ENCODE measurements at regions not wholly inside any gene's neighbourhood (a gene's known extent, or its start where the extent isn't known, plus 50 kb on each side); places are given as distances from the start of the nearest gene placed in this dataset.
A peak's percentile ranks its signal among the peaks of the same experiment; 100 is the strongest.

DNA sequence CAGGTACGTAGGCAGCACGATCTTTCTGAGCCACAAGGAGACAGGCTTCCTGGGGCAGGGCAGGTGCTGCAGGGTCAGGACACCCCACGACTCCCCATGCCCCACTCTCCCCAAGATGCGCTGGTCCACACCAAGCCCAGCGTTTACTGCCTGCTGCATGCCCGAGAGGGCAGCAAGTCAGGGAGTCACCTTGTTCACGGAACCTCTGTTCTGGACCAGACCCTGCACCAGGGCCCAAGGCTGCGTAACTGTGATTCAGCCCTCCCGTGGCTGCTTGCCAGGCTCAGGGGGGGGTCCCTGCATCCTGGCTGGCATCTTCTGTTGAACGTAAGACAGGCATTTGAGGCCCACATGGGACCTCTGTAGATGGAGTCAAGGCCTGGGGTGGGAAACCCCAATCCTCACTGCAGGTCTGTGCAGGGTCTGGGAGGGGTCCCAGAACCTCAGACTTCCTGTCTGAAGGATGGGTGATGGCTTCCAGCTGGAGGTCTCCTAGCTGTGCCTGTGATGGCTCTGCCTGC is 228.6 kb upstream of the RTL1 start:
- in situ Hi-C loops (cut with HindIII; ENCODE audit: low pct_unique_long_range_greater_than_20kb, low sequenced_read_pairs), result no loop called here
- DNase-seq (ENCODE audit: low read depth in 1 of 2, low spot score in 1 of 2), result no peak
- no peak for TF ChIP-seq JUND (IDR thresholded peaks at IDR 0.05; ENCODE audit: low read depth)

GRCh38 chr14:101132588-101132987 is 229.1 kb upstream of the RTL1 start:
- DNase-seq (ENCODE audit: low read depth in 1 of 2, low spot score in 1 of 2), result no peak
- in situ Hi-C loops (cut with HindIII; ENCODE audit: low pct_unique_long_range_greater_than_20kb, low sequenced_read_pairs), result no loop called here
- no peak for TF ChIP-seq JUND (IDR thresholded peaks at IDR 0.05; ENCODE audit: low read depth)

- no peak for DNase-seq (ENCODE audit: low read depth in 1 of 2, low spot score in 1 of 2)
- in situ Hi-C loops (cut with HindIII; ENCODE audit: low pct_unique_long_range_greater_than_20kb, low sequenced_read_pairs), result no loop called here
- TF ChIP-seq JUND (IDR thresholded peaks at IDR 0.05; ENCODE audit: low read depth), result no peak
Measured at GRCh38 chr14:101133068-101133467, 229.5 kb upstream of the RTL1 start.

GRCh38 chr14:101134161-101134631 is 230.7 kb upstream of the RTL1 start:
- DNase-seq (ENCODE audit: low read depth in 1 of 2, low spot score in 1 of 2), result no peak
- in situ Hi-C loops (cut with HindIII; ENCODE audit: low pct_unique_long_range_greater_than_20kb, low sequenced_read_pairs), result no loop called here
- no peak for TF ChIP-seq JUND (IDR thresholded peaks at IDR 0.05; ENCODE audit: low read depth)

DNA sequence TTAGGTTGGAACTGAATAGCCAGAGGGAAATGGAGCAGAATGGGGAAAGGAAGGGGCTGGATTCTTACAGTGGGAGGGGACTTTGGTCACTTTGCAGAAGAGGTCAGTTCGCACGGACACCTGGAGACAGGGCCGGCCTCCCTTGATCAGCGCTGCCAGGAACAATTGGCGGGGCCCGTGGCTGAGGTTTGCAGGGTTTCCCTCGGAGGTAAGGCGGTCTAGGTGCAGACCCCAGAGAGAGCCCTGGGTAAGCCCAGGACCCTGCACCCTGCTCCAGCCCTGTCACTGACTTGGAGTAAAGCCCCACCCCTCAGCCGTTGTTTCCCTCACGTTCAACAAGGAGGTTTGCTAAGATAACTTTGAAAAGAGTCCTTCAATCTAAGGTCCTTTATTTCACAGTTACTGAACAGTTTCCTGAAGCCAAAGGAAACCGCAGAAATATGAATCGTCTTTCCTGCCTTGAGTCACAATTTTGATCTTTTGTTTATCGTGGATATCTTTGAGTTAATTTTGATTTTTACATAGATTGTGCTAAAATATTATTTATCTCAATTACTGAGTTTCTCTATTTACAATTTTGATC is 231.4 kb upstream of the RTL1 start:
- no peak for TF ChIP-seq JUND (IDR thresholded peaks at IDR 0.05; ENCODE audit: low read depth)
- in situ Hi-C loops (cut with HindIII; ENCODE audit: low pct_unique_long_range_greater_than_20kb, low sequenced_read_pairs), result no loop called here
- DNase-seq (ENCODE audit: low read depth in 1 of 2, low spot score in 1 of 2), result no peak

DNA sequence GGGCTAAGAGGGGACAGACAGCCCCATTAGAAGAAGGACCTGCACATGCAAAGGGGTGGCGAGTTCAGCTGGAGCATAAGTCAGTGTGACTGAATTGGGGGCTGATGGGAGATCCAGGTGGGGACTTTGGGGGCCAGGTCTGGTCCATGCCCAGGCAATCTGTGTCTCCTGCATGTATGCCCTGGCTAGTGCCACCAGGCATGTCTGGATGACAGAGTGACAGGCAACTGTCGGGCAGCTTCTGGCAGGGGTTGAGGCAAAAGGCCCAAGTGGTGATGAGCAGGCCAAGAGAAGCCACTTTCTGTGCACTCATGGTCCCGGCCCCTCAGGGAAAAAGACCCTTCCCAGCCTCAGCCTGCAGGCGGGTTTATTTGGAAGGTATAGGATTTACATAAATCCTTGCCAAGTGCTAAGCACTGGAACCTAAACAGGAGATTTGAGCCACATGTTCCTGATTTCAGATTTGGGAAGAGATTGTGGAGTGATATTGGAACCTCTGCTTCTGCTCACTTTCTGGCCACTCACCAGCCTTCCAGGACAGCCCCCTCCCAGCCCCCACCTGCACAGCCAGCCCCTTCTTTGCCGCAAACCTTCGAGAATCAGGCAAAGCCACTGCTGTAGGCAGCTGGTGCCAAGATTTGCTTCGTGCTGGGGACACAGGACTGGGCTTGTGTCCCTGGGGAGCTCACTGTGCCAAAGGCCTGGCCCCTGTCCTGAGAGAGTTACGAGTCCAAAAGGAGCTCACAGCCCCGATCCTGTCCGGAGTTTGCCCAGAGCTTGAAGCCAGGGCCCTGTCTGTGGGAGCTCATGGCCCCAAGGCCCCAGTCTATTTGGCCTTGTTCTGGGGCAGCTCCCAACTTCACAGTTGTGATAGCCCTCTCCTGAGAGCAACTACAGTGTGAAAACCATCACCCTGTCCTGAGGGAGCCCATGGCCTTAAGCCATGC is 232.5 kb upstream of the RTL1 start:
- TF ChIP-seq JUND (IDR thresholded peaks at IDR 0.05; ENCODE audit: low read depth), result no peak
- no peak for DNase-seq (ENCODE audit: low read depth in 1 of 2, low spot score in 1 of 2)

DNA sequence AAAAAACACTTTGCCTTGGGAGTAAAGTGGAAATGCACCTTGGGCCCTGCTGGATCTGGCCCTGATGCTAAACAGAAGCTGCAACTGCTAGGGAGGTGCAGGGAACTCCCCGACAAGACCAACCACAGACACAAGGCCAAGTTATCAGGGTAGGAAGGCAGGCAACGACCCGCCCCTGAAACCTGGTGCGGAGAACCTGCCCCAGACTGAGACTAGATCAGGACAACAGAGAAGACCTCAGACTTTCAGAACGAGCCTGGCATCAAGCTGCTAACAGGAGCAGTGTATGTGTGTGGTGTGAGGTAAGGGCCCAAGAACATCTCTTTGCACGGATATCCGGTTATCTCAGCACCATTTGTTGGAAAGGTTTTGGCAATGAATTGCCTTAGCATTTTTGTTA is 233.7 kb upstream of the RTL1 start:
- TF ChIP-seq JUND (IDR thresholded peaks at IDR 0.05; ENCODE audit: low read depth), result no peak
- no peak for DNase-seq (ENCODE audit: low read depth in 1 of 2, low spot score in 1 of 2)
- in situ Hi-C loops (cut with HindIII; ENCODE audit: low pct_unique_long_range_greater_than_20kb, low sequenced_read_pairs), result no loop called here

More for the DNA sequence above, 232.5 kb upstream of the RTL1 start:
- in situ Hi-C loops (cut with HindIII; ENCODE audit: low pct_unique_long_range_greater_than_20kb, low sequenced_read_pairs), result no loop called here

DNA sequence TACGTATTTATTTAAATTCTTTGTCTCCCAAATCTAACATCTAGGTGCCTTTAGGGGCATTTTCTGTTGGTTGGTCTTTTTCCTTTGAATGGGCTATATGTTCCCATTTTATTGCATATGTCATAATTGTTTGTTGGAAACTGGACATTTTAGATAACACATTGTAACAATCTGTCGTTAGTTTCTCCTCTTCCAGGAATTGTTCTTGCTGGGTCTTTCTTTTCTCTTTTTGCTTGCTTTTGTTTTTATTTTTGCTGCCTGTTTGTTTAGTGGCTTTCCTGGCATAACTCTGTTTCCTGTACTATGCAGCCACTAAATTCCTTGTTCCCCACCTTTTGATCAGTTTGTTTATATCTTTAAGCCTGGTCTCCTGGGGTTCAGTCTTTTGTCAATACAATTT is 244.3 kb upstream of the RTL1 start:
- DNase-seq (ENCODE audit: low read depth in 1 of 2, low spot score in 1 of 2), result no peak
- in situ Hi-C loops (cut with HindIII; ENCODE audit: low pct_unique_long_range_greater_than_20kb, low sequenced_read_pairs), result no loop called here
- TF ChIP-seq JUND (IDR thresholded peaks at IDR 0.05; ENCODE audit: low read depth), result no peak

GRCh38 chr14:101150039-101150610 is 246.6 kb upstream of the RTL1 start:
- TF ChIP-seq JUND (IDR thresholded peaks at IDR 0.05; ENCODE audit: low read depth), result no peak
- DNase-seq (ENCODE audit: low read depth in 1 of 2, low spot score in 1 of 2), result no peak
- in situ Hi-C loops (cut with HindIII; ENCODE audit: low pct_unique_long_range_greater_than_20kb, low sequenced_read_pairs), result no loop called here

DNA sequence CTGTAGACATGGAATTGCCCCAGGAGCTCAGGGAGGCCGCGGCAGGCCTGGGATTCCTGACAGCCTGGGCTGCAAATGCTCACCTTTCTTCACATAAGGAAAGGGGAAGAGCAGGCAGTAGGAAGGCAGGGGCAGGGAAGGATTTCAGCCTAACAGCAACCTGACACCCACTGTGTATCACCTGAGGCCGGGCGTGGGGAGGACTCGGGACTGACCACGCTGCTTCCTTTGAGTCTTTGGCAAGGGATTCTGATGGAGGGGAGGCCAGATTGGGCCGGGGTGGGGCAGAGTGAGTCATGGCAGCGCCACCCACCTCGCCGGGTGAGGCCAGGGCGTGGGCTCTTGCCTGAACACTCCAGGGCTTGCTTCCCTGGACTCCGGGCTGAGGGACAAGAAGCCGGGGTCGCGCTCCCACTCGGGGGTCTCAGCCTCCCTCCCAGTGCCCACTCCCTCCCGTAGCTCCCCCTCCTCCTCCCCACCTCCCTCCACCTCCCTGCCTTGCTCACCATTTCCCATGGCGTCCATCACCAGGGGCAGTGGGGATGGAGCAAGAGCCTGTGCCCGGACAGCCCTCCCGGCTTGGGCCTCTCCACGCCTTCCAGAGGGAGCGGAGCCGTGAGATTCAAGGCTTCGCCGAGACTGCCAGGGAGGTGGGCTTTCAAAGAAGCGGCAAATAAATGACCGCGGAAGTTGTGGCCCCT is 247.9 kb upstream of the RTL1 start:
- in situ Hi-C loops (cut with HindIII; ENCODE audit: low pct_unique_long_range_greater_than_20kb, low sequenced_read_pairs), result no loop called here
- TF ChIP-seq JUND (IDR thresholded peaks at IDR 0.05; ENCODE audit: low read depth), result no peak
- peak in 1 of 2 experiments; percentile 21 for DNase-seq (ENCODE audit: low read depth in 1 of 2, low spot score in 1 of 2)

GRCh38 chr14:101151927-101152305 is 248.4 kb upstream of the RTL1 start:
- no peak for DNase-seq (ENCODE audit: low read depth in 1 of 2, low spot score in 1 of 2)
- TF ChIP-seq JUND (IDR thresholded peaks at IDR 0.05; ENCODE audit: low read depth), result no peak
- in situ Hi-C loops (cut with HindIII; ENCODE audit: low pct_unique_long_range_greater_than_20kb, low sequenced_read_pairs), result no loop called here

DNA sequence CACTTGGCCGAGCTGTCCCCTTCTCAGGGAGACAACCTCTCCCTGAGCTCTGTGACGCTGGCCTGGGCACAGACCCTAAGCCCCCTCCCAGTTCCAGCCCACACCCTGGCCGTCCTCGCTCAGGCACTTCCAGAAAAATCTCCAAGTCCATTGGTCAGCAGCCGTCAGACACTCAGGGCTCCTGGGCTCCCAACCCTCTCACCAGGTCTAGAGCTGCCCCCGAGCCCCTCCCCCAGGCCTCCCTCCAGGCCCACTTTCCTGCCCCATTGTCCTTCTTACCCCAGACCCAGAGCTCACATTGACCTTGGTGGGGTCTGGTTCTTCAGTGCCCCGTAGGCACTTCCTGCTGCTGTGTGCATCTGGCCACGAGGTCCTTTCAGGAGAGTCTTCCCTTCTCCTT is 249.3 kb upstream of the RTL1 start:
- no peak for TF ChIP-seq JUND (IDR thresholded peaks at IDR 0.05; ENCODE audit: low read depth)
- DNase-seq (ENCODE audit: low read depth in 1 of 2, low spot score in 1 of 2), result no peak
- in situ Hi-C loops (cut with HindIII; ENCODE audit: low pct_unique_long_range_greater_than_20kb, low sequenced_read_pairs), result no loop called here
